ENCODE measurements at regions not wholly inside any gene's neighbourhood (a gene's known extent, or its start where the extent isn't known, plus 50 kb on each side); places are given as distances from the start of the nearest gene placed in this dataset.

- no peak for DNase-seq
- no peaks in the 10 kb centered on the region for H3K9me3 ChIP-seq (ENCODE audit: control insufficient read depth in 4 of 4, insufficient read depth in 3 of 4, low read length in 3 of 4)
- H3K27ac ChIP-seq (ENCODE audit: low read depth in 1 of 2, low read length in 1 of 2), result no peak overlapping the region
- H3K27me3 ChIP-seq (ENCODE audit: control insufficient read depth in 3 of 3, insufficient read depth in 3 of 3, low read length in 2 of 3), result peaks cover 2 to 14% (median 7%) of the 10 kb centered on the region in 3 donors
- H3K36me3 ChIP-seq (ENCODE audit: control insufficient read depth in 4 of 4, insufficient read depth in 4 of 4, low read length in 4 of 4), result no peaks in the 10 kb centered on the region
- 57 to 58% methylated on average over 1 of the region's 1 CpG for WGBS, 2 donors
- TF ChIP-seq, protein P1, sequence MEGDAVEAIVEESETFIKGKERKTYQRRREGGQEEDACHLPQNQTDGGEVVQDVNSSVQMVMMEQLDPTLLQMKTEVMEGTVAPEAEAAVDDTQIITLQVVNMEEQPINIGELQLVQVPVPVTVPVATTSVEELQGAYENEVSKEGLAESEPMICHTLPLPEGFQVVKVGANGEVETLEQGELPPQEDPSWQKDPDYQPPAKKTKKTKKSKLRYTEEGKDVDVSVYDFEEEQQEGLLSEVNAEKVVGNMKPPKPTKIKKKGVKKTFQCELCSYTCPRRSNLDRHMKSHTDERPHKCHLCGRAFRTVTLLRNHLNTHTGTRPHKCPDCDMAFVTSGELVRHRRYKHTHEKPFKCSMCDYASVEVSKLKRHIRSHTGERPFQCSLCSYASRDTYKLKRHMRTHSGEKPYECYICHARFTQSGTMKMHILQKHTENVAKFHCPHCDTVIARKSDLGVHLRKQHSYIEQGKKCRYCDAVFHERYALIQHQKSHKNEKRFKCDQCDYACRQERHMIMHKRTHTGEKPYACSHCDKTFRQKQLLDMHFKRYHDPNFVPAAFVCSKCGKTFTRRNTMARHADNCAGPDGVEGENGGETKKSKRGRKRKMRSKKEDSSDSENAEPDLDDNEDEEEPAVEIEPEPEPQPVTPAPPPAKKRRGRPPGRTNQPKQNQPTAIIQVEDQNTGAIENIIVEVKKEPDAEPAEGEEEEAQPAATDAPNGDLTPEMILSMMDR (IDR thresholded peaks at IDR 0.05; ENCODE audit: control extremely low read depth, extremely low read depth), result no peak
- H3K4me3 ChIP-seq, result no peak overlapping the region
- H3K4me1 ChIP-seq (ENCODE audit: control insufficient read depth in 5 of 5, insufficient read depth in 5 of 5, low read length in 5 of 5), result no peaks in the 10 kb centered on the region
- no peak overlapping the region for H3K9ac ChIP-seq (ENCODE audit: insufficient read depth in 1 of 2, low read length in 2 of 2)
- no peak for ATAC-seq (ENCODE audit: insufficient read depth, low FRiP score)
Measured at GRCh38 chrX:10747975-10748374, 127.6 kb upstream of the MID1 start.

GRCh38 chrX:10749113-10749512 lies 128.7 kb upstream of the MID1 start:
- WGBS, 2 donors, result 57 to 95% methylated on average over 3 of the region's 3 CpGs
- Histone ChIP-seq H3K9ac (ENCODE audit: insufficient read depth in 1 of 2, low read length in 2 of 2) (no peak overlapping the region), H3K4me1 (ENCODE audit: control insufficient read depth in 5 of 5, insufficient read depth in 5 of 5, low read length in 5 of 5) (no peaks in the 10 kb centered on the region), H3K27me3 (ENCODE audit: control insufficient read depth in 3 of 3, insufficient read depth in 3 of 3, low read length in 2 of 3) (peaks cover 2 to 9% (median 7%) of the 10 kb centered on the region in 3 donors), H3K9me3 (ENCODE audit: control insufficient read depth in 4 of 4, insufficient read depth in 3 of 4, low read length in 3 of 4) (no peaks in the 10 kb centered on the region), H3K27ac (ENCODE audit: low read depth in 1 of 2, low read length in 1 of 2) (no peak overlapping the region), H3K4me3 (no peak overlapping the region), H3K36me3 (ENCODE audit: control insufficient read depth in 4 of 4, insufficient read depth in 4 of 4, low read length in 4 of 4) (no peaks in the 10 kb centered on the region)
- no peak for DNase-seq
- no peak for ATAC-seq (ENCODE audit: insufficient read depth, low FRiP score)
- TF ChIP-seq, protein P1 (IDR thresholded peaks at IDR 0.05; ENCODE audit: control extremely low read depth, extremely low read depth), result no peak

- no peak overlapping the region for H3K4me3 ChIP-seq
- no peak overlapping the region for H3K9ac ChIP-seq (ENCODE audit: insufficient read depth in 1 of 2, low read length in 2 of 2)
- H3K27me3 ChIP-seq (ENCODE audit: control insufficient read depth in 3 of 3, insufficient read depth in 3 of 3, low read length in 2 of 3), result peaks cover 2 to 12% (median 6%) of the 10 kb centered on the region in 3 donors
- no peaks in the 10 kb centered on the region for H3K36me3 ChIP-seq (ENCODE audit: control insufficient read depth in 4 of 4, insufficient read depth in 4 of 4, low read length in 4 of 4)
- H3K27ac ChIP-seq (ENCODE audit: low read depth in 1 of 2, low read length in 1 of 2), result no peak overlapping the region
- no peaks in the 10 kb centered on the region for H3K9me3 ChIP-seq (ENCODE audit: control insufficient read depth in 4 of 4, insufficient read depth in 3 of 4, low read length in 3 of 4)
- no peaks in the 10 kb centered on the region for H3K4me1 ChIP-seq (ENCODE audit: control insufficient read depth in 5 of 5, insufficient read depth in 5 of 5, low read length in 5 of 5)
- 69 to 90% methylated on average over 7 of the region's 7 CpGs for WGBS, 2 donors
- ATAC-seq (ENCODE audit: insufficient read depth, low FRiP score) (no peak), DNase-seq (no peak)
- TF ChIP-seq, protein P1 (IDR thresholded peaks at IDR 0.05; ENCODE audit: control extremely low read depth, extremely low read depth), result no peak
Measured at GRCh38 chrX:10750581-10750980, 130.2 kb upstream of the MID1 start.

DNA sequence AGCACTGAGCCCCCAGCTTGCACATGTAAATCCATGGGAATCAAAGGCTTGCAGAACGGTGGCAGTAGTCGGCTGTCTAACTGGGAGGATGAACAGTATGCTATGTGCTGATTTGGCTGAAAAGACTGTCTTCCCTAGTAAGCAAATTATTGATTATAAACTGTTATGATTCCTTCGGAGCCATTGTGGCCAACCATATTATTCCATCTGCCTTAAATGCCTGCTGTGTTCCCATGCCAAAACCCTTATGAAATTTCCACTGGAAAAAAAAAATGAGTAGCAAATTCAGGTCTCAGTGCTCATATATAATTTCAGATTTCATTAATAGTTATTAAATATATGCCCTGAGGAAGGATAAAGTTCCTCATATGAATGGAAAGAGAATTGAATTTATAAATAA lies 132.7 kb upstream of the MID1 start:
- TF ChIP-seq, protein P1 (IDR thresholded peaks at IDR 0.05; ENCODE audit: control extremely low read depth, extremely low read depth), result no peak
- peaks cover 0 to 6% (median 0%) of the 10 kb centered on the region in 5 donors for H3K4me1 ChIP-seq (ENCODE audit: control insufficient read depth in 5 of 5, insufficient read depth in 5 of 5, low read length in 5 of 5)
- H3K27me3 ChIP-seq (ENCODE audit: control insufficient read depth in 3 of 3, insufficient read depth in 3 of 3, low read length in 2 of 3), result peaks cover 2 to 12% (median 2%) of the 10 kb centered on the region in 3 donors
- ATAC-seq (ENCODE audit: insufficient read depth, low FRiP score) (no peak), DNase-seq (no peak)
- no peaks in the 10 kb centered on the region for H3K9me3 ChIP-seq (ENCODE audit: control insufficient read depth in 4 of 4, insufficient read depth in 3 of 4, low read length in 3 of 4)
- 78 to 83% methylated on average over 3 of the region's 3 CpGs for WGBS, 2 donors
- H3K36me3 ChIP-seq (ENCODE audit: control insufficient read depth in 4 of 4, insufficient read depth in 4 of 4, low read length in 4 of 4), result no peaks in the 10 kb centered on the region
- no peak overlapping the region for H3K4me3 ChIP-seq
- no peak overlapping the region for H3K9ac ChIP-seq (ENCODE audit: insufficient read depth in 1 of 2, low read length in 2 of 2)
- H3K27ac ChIP-seq (ENCODE audit: low read depth in 1 of 2, low read length in 1 of 2), result no peak overlapping the region

Measured in lung (tissue), 11 donors.